Nephron progenitor cell (in vitro differentiated cells): ENCODE measurements at regions not wholly inside any gene's neighbourhood (a gene's known extent, or its start where the extent isn't known, plus 50 kb on each side); places are given as distances from the start of the nearest gene placed in this dataset.
A peak's percentile ranks its signal among the peaks of the same experiment; 100 is the strongest.

Experiments used
- DNase-seq: peaks from one replicate; pipeline ENCODE4 v3.0.0; 2021
- H3K27ac Mint-ChIP-seq: 2 replicates; pipeline ENCODE4 v1.8.0; 2021; ENCODE audit warnings: mild to moderate bottlenecking, moderate library complexity, mixed read lengths
- H3K27me3 Mint-ChIP-seq: 2 replicates; pipeline ENCODE4 v1.8.0; 2021; ENCODE audit warnings: mild to moderate bottlenecking, low read depth, mixed read lengths; ENCODE audit not compliant: poor library complexity
- H3K36me3 Mint-ChIP-seq: 2 replicates; pipeline ENCODE4 v1.8.0; 2021; ENCODE audit warnings: low read depth, mixed read lengths
- H3K4me1 Mint-ChIP-seq: 2 replicates; pipeline ENCODE4 v1.8.0; 2021; ENCODE audit warnings: mixed read lengths
- H3K4me3 Mint-ChIP-seq: 2 replicates; pipeline ENCODE4 v1.8.0; 2021; ENCODE audit warnings: mild to moderate bottlenecking, moderate library complexity, mixed read lengths
- H3K9me3 Mint-ChIP-seq: 2 replicates; pipeline ENCODE4 v1.8.0; 2021; ENCODE audit warnings: mild to moderate bottlenecking, moderate library complexity, mixed read lengths
- CTCF ChIP-seq: fragments of 200-600 bp; sonication (generic); IDR thresholded peaks from 2 replicates; pipeline ENCODE4 v1.5.0; 2021; ENCODE audit warnings: antibody characterized with exemption

DNA sequence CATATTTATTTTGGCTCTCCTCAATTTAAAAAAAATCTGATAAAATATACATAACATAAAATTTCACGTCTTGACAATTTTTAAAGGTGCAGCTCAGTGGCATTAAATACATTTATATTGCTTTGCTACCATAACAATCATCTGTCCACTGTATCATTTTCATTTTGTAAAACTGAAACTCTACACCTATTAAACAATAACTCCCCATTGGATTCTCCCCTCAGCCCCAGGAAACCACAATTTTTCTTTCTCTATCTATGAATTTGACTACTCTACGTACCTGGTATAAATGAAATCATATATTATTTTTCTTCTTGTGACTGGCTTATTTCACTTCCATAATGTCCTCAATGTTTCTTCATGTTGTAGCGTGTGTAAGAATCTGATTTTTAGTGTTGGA, 563.5 kb downstream of the PRR16 start:
- Mint-ChIP-seq H3K36me3 (no peaks in the 10 kb centered on the region), H3K9me3 (no peaks in the 10 kb centered on the region), H3K4me1 (no peaks in the 10 kb centered on the region), H3K27ac (no peak overlapping the region), H3K27me3 (no peaks in the 10 kb centered on the region), H3K4me3 (no peak overlapping the region)
- DNase-seq: no peak
- no peak for TF ChIP-seq CTCF

DNA sequence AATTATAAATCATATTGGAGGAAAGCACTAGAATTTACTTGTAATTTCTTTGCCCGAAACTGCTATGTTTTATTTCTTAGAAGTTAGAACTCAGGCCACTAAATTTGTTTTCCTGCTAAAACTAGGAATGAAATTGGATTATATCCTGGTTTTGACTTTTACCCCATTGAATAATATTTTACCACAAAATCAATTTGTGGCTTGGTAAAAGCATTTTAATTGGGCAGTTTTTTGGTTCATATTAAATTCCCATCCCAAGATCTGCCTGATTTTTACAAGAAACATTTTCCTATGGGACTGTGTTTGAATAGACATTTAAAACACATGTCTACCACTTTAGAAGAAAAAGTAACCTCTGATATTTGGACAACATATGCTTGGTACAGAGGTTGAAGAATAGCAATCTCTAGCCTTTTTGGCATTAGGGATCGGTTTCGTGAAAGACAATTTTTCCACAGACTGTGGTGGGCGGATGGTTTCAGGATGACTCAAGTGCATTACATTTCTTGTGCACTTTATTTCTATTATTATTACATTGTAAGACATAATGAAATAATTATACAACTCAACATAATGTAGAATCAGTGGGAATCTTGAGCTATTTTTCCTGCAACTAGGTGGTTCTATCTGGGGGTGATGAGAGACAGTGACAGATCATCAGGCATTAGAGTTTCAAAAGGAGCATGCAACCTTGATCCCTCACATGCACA, 565.6 kb downstream of the PRR16 start:
- no peaks in the 10 kb centered on the region for H3K27me3 Mint-ChIP-seq
- DNase-seq: no peak
- H3K9me3 Mint-ChIP-seq: no peaks in the 10 kb centered on the region
- no peak overlapping the region for H3K27ac Mint-ChIP-seq
- H3K36me3 Mint-ChIP-seq: no peaks in the 10 kb centered on the region
- no peak for TF ChIP-seq CTCF
- H3K4me3 Mint-ChIP-seq: no peak overlapping the region
- peaks cover 5% of the 10 kb centered on the region for H3K4me1 Mint-ChIP-seq

GRCh38 chr5:121031491-121031890, 567.4 kb downstream of the PRR16 start:
- no peak for TF ChIP-seq CTCF
- H3K36me3 Mint-ChIP-seq: no peaks in the 10 kb centered on the region
- peaks cover 5% of the 10 kb centered on the region for H3K4me1 Mint-ChIP-seq
- DNase-seq: no peak
- no peaks in the 10 kb centered on the region for H3K9me3 Mint-ChIP-seq
- no peak overlapping the region for H3K4me3 Mint-ChIP-seq
- H3K27ac Mint-ChIP-seq: peak overlapping the region; percentile 90
- H3K27me3 Mint-ChIP-seq: no peaks in the 10 kb centered on the region

- no peak for TF ChIP-seq CTCF
- Mint-ChIP-seq H3K27me3 (no peaks in the 10 kb centered on the region), H3K4me3 (no peak overlapping the region), H3K36me3 (no peaks in the 10 kb centered on the region), H3K9me3 (no peaks in the 10 kb centered on the region), H3K27ac (no peak overlapping the region), H3K4me1 (peaks cover 5% of the 10 kb centered on the region)
- DNase-seq: no peak
Observed at GRCh38 chr5:121033334-121033733, 569.2 kb downstream of the PRR16 start.

DNA sequence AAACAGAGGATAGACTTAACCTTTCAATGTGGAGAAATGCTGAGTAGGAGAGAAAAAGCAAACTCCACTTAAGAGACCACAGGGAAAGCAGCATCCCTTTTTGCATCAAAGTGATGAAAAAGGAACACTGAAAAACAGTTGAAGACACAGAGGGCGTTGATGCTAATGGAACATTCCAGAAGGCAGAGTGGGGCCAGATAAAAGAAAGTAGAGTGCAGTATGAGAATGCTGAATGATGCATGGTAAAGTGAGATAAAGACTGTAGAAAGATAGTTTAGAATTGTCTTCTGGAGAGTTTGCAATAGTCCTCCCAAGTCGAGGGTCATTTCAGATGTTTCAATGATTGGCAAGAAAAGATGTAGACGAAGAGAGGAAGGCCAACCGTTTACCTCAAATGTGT, 574.3 kb downstream of the PRR16 start:
- Mint-ChIP-seq H3K4me1 (peaks cover 3% of the 10 kb centered on the region), H3K27me3 (no peaks in the 10 kb centered on the region), H3K4me3 (no peak overlapping the region), H3K9me3 (peaks cover 4% of the 10 kb centered on the region), H3K27ac (no peak overlapping the region), H3K36me3 (no peaks in the 10 kb centered on the region)
- TF ChIP-seq CTCF: no peak
- no peak for DNase-seq

DNA sequence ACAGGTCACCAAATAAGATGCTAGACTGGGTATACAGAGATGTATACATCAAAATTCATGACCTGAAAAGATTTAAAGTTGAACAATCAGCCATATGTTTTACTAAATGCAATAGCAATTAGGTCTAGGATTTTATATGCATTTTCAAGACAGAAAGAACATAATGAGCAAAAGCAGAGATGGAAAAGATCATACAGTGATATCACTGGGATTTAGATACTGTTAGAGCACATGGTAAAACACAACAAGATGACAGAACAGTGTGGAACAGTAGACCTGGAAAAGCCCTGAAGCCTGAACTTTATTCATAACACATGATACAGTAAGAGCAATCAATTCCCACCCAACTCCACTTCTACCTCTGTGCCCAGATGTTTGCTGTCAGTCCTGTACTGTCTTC, 585.9 kb downstream of the PRR16 start:
- TF ChIP-seq CTCF: no peak
- DNase-seq: no peak
- Mint-ChIP-seq H3K4me1 (no peaks in the 10 kb centered on the region), H3K9me3 (no peaks in the 10 kb centered on the region), H3K36me3 (no peaks in the 10 kb centered on the region), H3K27me3 (no peaks in the 10 kb centered on the region), H3K4me3 (no peak overlapping the region), H3K27ac (no peak overlapping the region)
